A204.1 (cell line): ENCODE measurements at regions not wholly inside any gene's neighbourhood (a gene's known extent, or its start where the extent isn't known, plus 50 kb on each side); places are given as distances from the start of the nearest gene placed in this dataset.
A peak's percentile ranks its signal among the peaks of the same experiment; 100 is the strongest.

Source experiments
- FAIRE-seq: peaks from 2 replicates; lab custom pipeline; 2012; peaks lifted over from hg19 to GRCh38; lab: Jason Lieb, UNC

- FAIRE-seq, result no peak
Measured at GRCh38 chr3:103059432-103059831, 624.6 kb downstream of the ZPLD1 start.

DNA sequence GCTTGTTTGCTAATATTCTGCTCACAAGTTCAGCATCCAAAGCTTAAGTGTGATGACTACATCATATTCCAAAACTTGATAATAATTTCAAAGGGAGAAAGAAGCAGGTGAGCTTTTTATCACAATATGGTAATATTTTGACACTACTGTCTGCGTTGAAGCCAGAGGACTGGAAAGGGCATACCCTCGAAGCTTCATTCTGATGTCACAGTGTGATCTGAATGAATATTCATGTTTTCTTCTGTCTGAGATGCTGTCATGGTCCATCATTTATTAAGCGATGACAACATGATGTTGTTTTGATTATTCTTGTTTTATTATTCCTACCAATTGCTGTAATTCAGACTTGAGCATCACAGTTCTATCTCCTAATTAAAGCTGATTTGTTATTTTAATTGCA lies 625.4 kb downstream of the ZPLD1 start:
- FAIRE-seq, result no peak

GRCh38 chr3:103067963-103068362 lies 633.1 kb downstream of the ZPLD1 start:
- FAIRE-seq, result no peak

GRCh38 chr3:103075282-103075681 lies 640.5 kb downstream of the ZPLD1 start:
- no peak for FAIRE-seq

DNA sequence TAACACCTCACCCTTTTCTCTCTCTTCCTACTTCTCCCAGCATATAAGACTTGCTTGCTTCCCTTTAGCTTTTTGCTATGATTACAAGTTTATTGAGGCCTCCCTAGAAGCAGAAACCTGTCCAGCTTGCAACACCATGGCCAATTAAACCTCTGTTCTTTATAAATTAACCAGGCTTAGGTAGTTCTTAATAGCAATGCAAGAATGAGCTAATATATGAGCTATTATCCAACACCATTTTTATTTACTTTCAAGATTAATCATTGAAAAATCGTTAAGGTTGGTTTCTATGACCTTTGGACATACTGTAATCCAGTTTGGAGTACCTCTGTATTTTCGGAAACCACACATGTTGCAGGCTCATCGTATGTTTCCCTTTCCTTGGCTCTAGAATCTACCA lies 643.1 kb downstream of the ZPLD1 start:
- no peak for FAIRE-seq

DNA sequence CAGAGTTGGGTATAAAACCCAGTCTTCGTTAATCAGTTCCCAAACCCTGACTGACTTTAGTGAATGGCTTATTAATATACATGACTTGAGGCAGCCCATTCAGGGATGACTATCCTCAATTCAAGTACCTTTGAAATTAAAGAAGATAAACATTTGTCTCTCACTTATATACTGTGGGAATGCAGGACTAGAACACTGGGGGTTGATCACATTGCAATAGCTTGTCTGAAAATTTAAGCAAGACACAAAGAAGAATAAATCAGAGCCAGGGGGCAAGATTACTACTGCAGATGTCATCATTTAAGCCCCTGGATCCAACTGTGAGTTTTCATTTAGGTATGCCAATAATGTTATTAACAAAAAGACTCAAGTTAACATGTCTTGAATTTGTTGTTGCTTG lies 647.7 kb downstream of the ZPLD1 start:
- no peak for FAIRE-seq

- FAIRE-seq, result no peak
Measured at GRCh38 chr3:103083848-103084631, 649.2 kb downstream of the ZPLD1 start.

GRCh38 chr3:103085465-103085864 lies 650.6 kb downstream of the ZPLD1 start:
- FAIRE-seq, result no peak

- FAIRE-seq, result no peak
Measured at GRCh38 chr3:103089758-103090157, 654.9 kb downstream of the ZPLD1 start.

DNA sequence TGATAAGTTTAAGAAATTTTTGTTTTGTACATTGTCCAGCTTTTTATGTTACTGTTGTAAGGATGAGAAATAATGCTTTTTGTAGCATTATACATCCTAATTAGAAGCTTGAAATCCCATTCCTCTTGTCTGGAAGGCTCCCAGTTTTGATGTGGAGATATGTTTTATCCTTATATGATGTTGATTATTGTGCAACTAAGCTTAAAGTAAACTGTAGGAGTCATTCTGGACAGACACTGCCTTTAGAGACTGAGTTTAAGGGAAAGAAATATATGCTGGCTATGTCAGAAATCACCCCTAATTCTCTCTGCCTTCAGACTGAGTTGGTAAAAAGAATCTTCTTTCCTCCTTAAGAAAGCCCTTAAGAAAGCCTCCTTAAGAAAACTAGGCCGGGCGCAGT lies 670.4 kb downstream of the ZPLD1 start:
- no peak for FAIRE-seq

DNA sequence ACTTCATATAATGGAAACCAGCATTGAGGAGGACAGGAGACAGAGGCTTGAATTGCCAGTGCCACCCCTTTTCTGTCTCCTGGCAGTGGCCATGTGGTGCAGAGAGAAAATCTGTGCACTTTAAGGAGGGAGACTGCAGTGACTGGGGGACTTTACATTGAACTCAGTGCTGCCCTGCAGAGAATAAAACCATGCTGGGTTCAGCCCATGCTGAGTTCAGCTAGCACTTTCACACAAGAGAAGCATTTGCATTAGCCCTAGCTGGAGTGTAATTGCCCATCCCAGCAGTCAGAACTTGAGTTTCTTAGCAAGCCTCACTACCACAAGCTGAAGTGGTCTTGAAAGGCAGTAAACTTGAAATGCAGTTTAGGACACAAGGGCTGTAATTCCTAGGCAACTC lies 677.5 kb downstream of the ZPLD1 start:
- no peak for FAIRE-seq

DNA sequence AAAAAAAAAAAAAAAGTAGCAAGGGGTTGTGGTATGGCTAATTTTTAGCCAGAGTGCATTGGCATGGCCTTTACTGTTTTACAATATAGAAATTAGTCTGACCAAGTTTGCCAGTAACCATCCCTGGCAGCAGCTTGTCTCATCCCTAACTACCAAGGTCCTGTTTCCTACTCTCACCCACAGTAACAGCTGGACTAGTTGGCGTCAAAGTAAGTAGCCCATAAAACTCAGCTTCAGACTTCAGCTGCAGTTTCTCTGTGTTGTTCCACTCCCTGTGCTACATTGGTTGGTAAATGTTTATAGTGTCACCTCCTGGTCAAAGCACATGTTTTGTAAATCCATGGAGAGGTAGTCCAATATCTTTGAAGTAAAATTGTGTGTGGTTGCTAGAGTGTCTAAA lies 691.3 kb downstream of the ZPLD1 start:
- no peak for FAIRE-seq

GRCh38 chr3:103127098-103127630 lies 692.3 kb downstream of the ZPLD1 start:
- no peak for FAIRE-seq

DNA sequence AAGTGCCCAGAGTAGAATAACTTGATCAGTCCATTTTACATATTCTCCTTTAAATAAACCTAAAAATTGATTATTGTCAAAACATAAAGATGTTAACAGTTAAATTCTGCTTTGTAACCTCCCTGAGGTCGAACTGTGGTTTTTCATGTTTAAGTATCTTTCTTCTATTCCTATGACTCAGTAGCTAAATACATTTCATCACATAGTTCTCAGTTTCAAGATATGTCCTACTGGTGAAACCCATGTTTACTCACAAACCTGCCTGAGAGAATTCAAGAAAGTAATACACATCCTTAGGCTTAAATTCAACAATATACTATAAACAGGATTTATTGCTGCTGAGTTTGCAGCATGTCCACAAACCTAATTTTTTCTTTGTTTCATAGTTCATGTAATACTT lies 692.9 kb downstream of the ZPLD1 start:
- FAIRE-seq, result no peak

DNA sequence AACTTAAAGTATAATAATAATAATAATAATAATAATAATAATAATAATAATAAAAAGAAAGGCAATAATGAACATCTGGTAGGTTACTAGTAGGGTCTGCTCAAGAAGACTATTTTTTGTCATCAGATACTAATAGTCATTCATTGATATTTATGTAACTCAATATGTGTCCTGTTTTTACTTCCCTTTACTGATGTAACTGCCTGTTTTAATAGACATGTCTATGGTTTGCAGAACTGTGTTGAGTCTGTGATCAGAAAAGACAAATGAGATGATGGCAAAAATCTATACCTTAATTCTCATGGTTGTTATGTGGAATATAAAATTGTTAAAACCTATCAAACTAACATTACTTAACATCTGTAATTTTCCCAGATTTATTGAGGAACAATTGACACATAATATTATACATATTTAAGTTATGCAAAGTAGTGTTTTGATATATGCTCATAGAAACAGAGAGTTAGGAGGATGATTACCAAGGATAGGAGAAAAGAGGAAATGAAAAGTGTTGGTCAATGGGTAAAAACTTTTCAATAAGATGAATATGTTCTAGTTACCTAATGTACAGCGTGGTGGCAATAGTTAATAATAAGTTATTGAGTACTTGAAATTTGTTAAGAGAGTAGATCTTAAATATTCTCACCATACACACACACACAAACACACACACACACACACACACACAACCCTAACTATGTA lies 699.4 kb downstream of the ZPLD1 start:
- FAIRE-seq, result no peak

DNA sequence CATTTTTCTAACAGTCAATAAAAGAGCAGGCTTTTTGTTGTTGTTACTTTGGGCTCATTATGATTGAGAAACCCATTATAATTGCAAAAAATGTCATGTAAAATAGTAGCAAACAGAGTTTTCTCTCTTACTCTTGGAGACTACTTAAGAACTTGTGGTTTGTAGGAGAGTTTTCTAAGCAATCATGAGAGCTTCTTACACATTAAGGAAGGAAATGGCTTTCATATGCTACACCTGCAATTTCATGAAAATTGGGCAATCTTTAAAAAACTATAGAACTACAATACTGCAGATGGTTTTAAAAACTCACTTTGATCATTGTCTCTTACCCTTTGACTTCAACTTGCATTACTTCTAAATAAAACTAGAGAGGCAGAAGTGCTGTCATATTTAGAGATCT lies 701.8 kb downstream of the ZPLD1 start:
- FAIRE-seq, result no peak

- peak; percentile 61 for FAIRE-seq
Measured at GRCh38 chr3:103137830-103138229, 703.0 kb downstream of the ZPLD1 start.

DNA sequence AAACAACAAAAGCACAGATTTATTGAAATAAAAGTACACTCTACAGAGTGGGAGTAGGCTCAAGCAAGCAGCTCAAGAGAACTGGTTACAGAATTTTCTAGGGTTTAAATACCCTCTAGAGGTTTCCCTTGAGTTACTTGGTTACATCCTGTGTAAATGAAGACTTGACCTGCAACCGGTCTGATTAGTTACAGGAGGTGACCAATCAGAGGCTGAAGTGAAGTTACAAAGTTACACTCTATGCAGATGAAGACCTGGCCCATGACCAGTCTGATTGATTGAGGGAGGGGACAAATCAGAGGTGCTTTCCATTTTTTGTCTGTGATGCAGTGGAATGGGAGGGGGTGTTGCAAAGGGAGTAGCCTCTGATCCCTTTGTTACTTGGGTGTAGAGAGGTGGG lies 723.4 kb downstream of the ZPLD1 start:
- no peak for FAIRE-seq

- no peak for FAIRE-seq
Measured at GRCh38 chr3:103166890-103167289, 732.1 kb downstream of the ZPLD1 start.

DNA sequence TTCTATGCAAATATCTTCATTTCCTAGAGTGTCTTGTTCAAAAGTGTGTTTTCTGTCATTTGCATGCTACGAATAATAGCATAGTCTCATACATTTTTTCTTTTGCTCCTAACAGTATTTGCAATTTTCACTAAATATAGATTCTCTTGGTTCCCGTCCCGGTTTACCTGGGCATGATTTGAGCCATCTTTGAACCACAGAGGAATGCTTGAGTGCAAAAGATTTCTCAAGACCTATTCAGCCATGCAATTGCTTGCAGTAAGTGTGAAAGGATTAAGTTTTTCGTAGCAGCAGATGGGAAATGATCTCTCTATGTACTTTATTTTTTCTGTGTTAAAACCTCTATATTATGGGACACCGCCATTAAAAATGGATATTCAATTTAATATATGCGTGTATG lies 733.0 kb downstream of the ZPLD1 start:
- no peak for FAIRE-seq

DNA sequence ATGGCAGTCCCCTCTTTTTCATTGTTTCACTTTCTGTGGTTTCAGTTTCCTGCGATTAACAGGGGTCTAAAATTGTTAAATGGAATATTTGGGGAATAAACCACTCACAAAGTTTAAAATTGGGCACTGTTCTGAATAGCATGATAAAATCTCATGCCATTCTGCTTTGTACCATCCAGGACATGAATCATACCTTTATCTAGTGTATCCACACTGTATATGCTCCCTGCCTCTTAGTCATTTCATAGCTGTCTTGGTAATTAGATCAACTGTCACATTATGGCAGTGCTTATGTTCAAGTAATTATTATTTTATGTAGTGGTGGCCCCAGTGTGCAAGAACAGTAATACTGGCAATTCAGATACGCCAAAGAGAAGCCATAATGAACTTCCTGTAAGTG lies 734.5 kb downstream of the ZPLD1 start:
- FAIRE-seq, result no peak

GRCh38 chr3:103170651-103171050 lies 735.8 kb downstream of the ZPLD1 start:
- no peak for FAIRE-seq

DNA sequence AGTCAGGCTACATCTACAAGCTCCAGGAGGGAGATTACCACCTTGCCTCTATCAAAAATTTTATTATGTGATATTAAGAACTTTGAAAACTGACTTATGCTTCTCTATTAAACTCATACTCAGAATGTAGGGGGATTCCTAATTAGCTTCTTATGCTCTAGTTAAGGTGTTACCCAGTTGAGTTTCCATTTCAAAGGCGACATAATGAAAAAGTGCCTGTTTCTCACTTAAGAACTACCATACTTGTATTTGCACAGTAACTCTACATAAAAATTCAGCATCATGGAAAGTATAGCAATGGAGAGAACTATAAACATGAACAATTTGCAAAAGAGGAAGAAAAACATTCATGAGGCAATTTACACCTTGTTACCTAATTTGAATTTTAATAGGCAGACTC lies 739.1 kb downstream of the ZPLD1 start:
- no peak for FAIRE-seq

- no peak for FAIRE-seq
Measured at GRCh38 chr3:103181160-103181559, 746.3 kb downstream of the ZPLD1 start.
